ENCODE measurements at regions not wholly inside any gene's neighbourhood (a gene's known extent, or its start where the extent isn't known, plus 50 kb on each side); places are given as distances from the start of the nearest gene placed in this dataset.
"Not testable (repeated sequence)": the region's sequence is repeated elsewhere in the genome, so short reads cannot be mapped to it uniquely, and the experiment has no call there.

DNA sequence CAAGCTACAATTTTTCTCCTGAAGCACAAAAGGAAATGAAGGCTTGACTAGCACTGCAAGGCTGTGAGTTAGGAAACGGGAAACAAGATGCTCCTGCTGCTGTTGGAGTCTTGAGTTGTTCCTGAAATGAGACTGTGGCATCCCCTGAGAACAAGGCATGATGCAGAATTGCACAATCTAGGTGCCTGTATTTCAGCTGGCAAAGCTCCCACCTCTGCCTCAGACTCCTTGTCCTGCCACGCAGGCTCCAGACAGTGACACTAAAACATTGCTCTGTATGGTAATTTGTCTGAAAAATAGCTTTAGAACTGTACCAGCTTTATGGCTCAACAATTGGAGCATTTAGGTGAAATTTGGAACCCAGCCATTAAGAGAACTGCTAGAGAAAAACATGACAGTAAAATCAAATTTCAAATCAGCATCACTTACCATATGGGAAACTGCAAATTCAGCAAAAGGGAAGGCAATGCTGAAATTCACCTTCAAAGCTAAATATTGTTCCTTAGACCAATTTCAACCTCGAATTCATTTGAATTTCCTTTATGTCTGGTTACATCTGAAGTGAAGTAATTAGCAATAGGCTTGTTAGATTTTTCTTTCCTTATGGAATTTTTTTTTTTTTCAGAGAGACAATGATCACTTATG lies 103.4 kb downstream of the MFAP3L start:
- intact Hi-C loops (cut with micrococcal nuclease): no loop called here
- Histone ChIP-seq H3K27me3 (ENCODE audit: low read depth) (peaks cover 31% of the 10 kb centered on the region), H3K4me3 (no peak overlapping the region), H3K36me3 (no peaks in the 10 kb centered on the region), H3K4me1 (no peaks in the 10 kb centered on the region), H3K27ac (replicated peaks) (no peak overlapping the region), H3K9me3 (replicated peaks) (no peaks in the 10 kb centered on the region)
- DNase-seq: no peak
- TF ChIP-seq, protein P1, sequence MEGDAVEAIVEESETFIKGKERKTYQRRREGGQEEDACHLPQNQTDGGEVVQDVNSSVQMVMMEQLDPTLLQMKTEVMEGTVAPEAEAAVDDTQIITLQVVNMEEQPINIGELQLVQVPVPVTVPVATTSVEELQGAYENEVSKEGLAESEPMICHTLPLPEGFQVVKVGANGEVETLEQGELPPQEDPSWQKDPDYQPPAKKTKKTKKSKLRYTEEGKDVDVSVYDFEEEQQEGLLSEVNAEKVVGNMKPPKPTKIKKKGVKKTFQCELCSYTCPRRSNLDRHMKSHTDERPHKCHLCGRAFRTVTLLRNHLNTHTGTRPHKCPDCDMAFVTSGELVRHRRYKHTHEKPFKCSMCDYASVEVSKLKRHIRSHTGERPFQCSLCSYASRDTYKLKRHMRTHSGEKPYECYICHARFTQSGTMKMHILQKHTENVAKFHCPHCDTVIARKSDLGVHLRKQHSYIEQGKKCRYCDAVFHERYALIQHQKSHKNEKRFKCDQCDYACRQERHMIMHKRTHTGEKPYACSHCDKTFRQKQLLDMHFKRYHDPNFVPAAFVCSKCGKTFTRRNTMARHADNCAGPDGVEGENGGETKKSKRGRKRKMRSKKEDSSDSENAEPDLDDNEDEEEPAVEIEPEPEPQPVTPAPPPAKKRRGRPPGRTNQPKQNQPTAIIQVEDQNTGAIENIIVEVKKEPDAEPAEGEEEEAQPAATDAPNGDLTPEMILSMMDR (IDR thresholded peaks at IDR 0.05; ENCODE audit: borderline replicate concordance): no peak

DNA sequence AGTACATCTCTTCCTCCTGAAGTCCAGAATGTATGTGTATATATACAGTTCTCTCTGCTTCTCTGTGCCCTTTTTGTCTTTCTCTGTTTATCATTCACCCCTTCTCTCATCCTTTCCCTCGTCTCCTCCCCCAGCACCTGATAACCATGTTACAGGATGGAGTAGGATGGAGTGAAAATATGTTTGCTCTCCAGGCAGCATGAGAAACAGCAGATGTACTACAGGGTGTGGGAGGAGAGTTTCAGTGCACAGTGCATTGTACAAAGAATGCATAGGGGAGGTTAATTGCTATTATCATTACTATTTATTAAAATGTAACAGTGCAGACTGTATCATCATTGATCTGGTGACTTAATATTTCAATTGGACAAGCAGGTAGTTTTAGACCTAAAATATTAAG lies 104.5 kb downstream of the MFAP3L start:
- Histone ChIP-seq H3K36me3 (no peaks in the 10 kb centered on the region), H3K4me1 (no peaks in the 10 kb centered on the region), H3K27ac (replicated peaks) (no peak overlapping the region), H3K27me3 (ENCODE audit: low read depth) (peaks cover 24% of the 10 kb centered on the region), H3K9me3 (replicated peaks) (peaks cover 9% of the 10 kb centered on the region), H3K4me3 (no peak overlapping the region)
- intact Hi-C loops (cut with micrococcal nuclease): no loop called here
- no peak for DNase-seq
- TF ChIP-seq, protein P1 (IDR thresholded peaks at IDR 0.05; ENCODE audit: borderline replicate concordance): no peak

DNA sequence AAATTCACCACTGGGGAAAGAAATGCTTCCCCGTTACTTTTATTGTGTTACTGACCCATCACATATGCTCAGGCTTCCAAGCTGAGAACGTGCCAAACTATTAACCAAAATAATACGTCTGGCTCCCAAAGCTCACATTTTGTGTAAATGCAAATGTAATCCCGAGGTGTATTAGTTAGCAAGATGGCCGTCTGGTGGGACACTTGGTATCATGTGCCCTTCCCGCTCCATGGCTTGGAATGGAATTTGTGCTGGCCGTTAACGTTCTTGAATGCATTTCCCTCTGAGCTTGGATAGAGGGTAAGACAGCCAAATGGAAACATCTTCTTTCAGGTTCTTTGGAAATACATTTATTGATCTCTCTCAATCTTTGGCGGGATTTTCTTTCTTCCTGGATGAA lies 105.0 kb downstream of the MFAP3L start:
- peaks cover 19% of the 10 kb centered on the region for H3K27me3 ChIP-seq (ENCODE audit: low read depth)
- no peaks in the 10 kb centered on the region for H3K4me1 ChIP-seq
- intact Hi-C loops (cut with micrococcal nuclease): no loop called here
- H3K27ac ChIP-seq (replicated peaks): no peak overlapping the region
- H3K36me3 ChIP-seq: no peaks in the 10 kb centered on the region
- TF ChIP-seq, protein P1 (IDR thresholded peaks at IDR 0.05; ENCODE audit: borderline replicate concordance): no peak
- H3K9me3 ChIP-seq (replicated peaks): peaks cover 14% of the 10 kb centered on the region
- no peak overlapping the region for H3K4me3 ChIP-seq
- no peak for DNase-seq

DNA sequence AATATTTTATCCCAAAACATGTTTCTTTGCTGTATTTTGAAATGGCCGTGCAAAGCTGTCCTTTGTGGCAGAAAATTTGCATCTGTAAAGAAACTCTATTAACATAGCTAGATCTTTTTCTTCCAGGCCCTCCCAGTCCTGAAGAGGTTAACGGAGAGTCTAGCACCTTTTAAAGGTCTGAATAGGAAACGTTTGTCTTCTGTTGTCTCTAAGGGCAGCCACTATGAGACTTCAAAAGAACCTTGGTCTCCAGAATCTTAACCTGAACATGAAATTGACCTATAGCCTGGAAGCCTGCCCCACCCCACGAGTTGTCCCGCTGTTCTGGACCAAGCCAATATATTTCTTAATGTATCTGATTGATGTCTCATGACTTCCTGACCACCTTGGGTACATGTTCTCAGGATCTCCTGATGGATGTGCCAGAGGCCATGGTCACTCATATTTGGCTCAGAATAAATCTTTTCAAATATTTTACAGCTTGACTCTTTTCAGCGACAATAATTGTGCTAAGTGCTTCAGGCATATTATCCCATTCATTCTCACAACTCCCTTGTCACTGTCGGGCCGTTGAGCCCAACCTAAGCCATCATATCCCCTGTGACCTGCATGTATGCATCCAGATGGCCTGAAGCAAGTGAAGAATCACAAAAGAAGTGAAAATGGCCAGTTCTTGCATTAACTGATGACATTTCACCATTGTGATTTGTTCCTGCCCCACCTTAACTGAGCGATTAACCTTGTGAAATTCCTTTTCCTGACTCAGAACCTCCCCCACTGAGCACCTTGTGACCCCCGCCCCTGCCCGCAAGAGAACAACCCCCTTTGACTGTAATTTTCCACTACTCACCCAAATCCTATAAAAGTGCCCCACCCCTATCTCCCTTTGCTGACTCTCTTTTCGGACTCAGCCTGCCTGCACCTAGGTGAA lies 106.7 kb downstream of the MFAP3L start:
- not testable (repeated sequence) for DNase-seq

DNA sequence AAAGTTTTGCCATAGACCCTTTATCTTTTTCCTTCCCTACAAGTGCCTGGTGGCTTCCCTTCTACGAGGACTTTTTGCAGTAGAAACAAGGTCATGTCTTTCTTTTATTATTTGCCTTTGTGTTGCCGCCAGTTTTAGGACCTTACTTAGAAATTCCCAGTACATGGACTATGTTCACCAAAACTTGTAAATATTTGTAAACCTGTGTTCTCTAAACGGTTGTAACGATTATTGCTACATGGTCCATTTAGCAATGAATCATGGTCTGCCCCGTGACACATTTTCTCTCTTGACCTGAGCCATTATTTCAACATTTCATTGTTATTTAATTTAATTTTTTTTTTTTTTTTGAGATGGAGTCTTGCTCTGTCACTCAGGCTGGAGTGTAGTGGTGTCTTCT lies 110.7 kb downstream of the MFAP3L start:
- TF ChIP-seq, protein P1 (IDR thresholded peaks at IDR 0.05; ENCODE audit: borderline replicate concordance): no peak
- H3K4me3 ChIP-seq: no peak overlapping the region
- H3K27me3 ChIP-seq (ENCODE audit: low read depth): no peaks in the 10 kb centered on the region
- no peak for DNase-seq
- H3K4me1 ChIP-seq: no peaks in the 10 kb centered on the region
- intact Hi-C loops (cut with micrococcal nuclease): no loop called here
- H3K9me3 ChIP-seq (replicated peaks): peaks cover 16% of the 10 kb centered on the region
- H3K36me3 ChIP-seq: no peaks in the 10 kb centered on the region
- no peak overlapping the region for H3K27ac ChIP-seq (replicated peaks)

More for the DNA sequence above, 106.7 kb downstream of the MFAP3L start:
- intact Hi-C loops (cut with micrococcal nuclease); H3K4me1 ChIP-seq; H3K27ac ChIP-seq (replicated peaks); H3K4me3 ChIP-seq; H3K36me3 ChIP-seq: not testable (repeated sequence)
- H3K9me3 ChIP-seq (replicated peaks): peaks cover 16% of the 10 kb centered on the region
- H3K27me3 ChIP-seq (ENCODE audit: low read depth): peaks cover 15% of the 10 kb centered on the region

- Histone ChIP-seq H3K4me3 (no peak overlapping the region), H3K36me3 (no peaks in the 10 kb centered on the region), H3K27me3 (ENCODE audit: low read depth) (no peaks in the 10 kb centered on the region), H3K27ac (replicated peaks) (no peak overlapping the region), H3K4me1 (no peaks in the 10 kb centered on the region), H3K9me3 (replicated peaks) (peaks cover 16% of the 10 kb centered on the region)
- intact Hi-C loops (cut with micrococcal nuclease): no loop called here
- TF ChIP-seq, protein P1 (IDR thresholded peaks at IDR 0.05; ENCODE audit: borderline replicate concordance): no peak
- no peak for DNase-seq
Observed at GRCh38 chr4:169914866-169915265, 111.3 kb downstream of the MFAP3L start.
